ENCODE measurements at regions not wholly inside any gene's neighbourhood (a gene's known extent, or its start where the extent isn't known, plus 50 kb on each side); places are given as distances from the start of the nearest gene placed in this dataset.
"Not testable (repeated sequence)": the region's sequence is repeated elsewhere in the genome, so short reads cannot be mapped to it uniquely, and the experiment has no call there.

DNA sequence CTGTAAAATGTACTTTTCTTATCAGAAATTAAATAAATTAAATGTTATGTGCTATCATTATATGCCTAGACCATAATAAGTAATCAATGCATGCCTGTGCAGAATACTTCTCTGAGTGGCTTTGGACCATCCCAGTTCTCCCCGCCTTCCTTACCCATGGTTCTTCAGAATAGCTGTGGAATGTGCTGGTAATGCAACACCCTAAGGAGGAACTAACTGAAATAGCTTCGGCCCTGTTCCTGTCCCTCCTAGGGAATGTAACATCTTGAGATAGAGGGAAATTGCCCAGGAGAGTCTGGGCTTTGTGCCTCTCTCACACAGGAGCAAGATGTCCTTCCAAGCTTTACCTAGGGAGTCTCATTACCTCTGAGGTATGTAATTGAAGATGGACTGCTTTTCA is 693.6 kb upstream of the HS3ST1 start:
- Histone ChIP-seq H3K9me3 (no peaks in the 10 kb centered on the region), H3K27ac (no peak overlapping the region), H3K4me1 (peaks cover 4% of the 10 kb centered on the region), H3K27me3 (no peaks in the 10 kb centered on the region), H3K4me3 (no peak overlapping the region), H3K36me3 (no peaks in the 10 kb centered on the region)
- DNase-seq (no peak), ATAC-seq (peak; percentile 80)
- TF ChIP-seq, protein P1, sequence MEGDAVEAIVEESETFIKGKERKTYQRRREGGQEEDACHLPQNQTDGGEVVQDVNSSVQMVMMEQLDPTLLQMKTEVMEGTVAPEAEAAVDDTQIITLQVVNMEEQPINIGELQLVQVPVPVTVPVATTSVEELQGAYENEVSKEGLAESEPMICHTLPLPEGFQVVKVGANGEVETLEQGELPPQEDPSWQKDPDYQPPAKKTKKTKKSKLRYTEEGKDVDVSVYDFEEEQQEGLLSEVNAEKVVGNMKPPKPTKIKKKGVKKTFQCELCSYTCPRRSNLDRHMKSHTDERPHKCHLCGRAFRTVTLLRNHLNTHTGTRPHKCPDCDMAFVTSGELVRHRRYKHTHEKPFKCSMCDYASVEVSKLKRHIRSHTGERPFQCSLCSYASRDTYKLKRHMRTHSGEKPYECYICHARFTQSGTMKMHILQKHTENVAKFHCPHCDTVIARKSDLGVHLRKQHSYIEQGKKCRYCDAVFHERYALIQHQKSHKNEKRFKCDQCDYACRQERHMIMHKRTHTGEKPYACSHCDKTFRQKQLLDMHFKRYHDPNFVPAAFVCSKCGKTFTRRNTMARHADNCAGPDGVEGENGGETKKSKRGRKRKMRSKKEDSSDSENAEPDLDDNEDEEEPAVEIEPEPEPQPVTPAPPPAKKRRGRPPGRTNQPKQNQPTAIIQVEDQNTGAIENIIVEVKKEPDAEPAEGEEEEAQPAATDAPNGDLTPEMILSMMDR (IDR thresholded peaks at IDR 0.05): no peak
- intact Hi-C loops (cut with DNase I): no loop called here

DNA sequence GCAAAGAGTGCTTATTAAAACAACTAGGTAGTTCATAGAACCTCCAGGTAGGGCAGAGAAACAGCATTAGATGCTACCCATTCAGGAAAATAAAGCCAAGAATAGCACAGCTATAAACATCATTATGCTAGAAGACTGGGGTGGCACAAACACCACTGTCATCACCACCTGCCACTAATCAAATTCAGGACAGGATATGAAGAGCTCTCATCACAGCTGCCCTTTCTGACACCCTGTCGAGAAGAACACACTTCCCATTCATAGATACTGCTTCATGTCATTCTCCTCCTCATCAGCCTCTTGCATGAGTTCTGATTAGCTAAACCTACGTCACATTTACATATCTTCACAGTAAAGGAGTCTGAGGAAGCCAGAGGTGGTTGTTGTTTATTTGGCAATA is 692.3 kb upstream of the HS3ST1 start:
- Histone ChIP-seq H3K27ac (no peak overlapping the region), H3K4me1 (peaks cover 4% of the 10 kb centered on the region), H3K9me3 (no peaks in the 10 kb centered on the region), H3K36me3 (no peaks in the 10 kb centered on the region), H3K4me3 (no peak overlapping the region), H3K27me3 (no peaks in the 10 kb centered on the region)
- no peak for DNase-seq
- no peak for ATAC-seq
- intact Hi-C loops (cut with DNase I): no loop called here
- TF ChIP-seq, protein P1 (IDR thresholded peaks at IDR 0.05): no peak

DNA sequence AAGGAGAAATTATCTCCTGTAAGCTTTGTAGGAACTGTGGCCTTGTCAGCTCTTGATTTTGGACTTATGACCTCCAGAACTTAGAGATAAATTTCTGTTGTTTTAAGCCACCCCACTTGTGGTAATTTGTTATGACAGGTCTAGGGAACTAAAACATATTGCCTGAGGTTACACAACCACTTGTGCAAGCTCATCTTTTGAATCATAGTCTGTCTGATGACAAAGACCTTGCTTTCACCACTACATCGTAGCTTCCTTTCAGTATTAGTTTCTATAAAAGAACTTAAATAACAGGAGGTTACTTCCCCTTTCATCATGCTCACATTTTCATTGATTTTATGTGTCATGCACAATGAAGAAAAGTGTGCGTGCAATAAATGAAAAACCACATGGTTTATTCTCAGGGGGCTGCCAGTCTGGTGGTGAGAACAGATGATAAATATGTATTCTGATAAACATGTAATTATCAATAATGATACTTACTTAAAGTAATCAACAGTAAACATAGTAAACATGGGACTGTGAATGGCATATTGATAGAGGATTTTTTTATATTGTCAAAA is 690.0 kb upstream of the HS3ST1 start:
- H3K4me3 ChIP-seq: no peak overlapping the region
- peak overlapping the region; percentile 47 for H3K27ac ChIP-seq
- no peak for DNase-seq
- H3K9me3 ChIP-seq: peaks cover 3% of the 10 kb centered on the region
- intact Hi-C loops (cut with DNase I): no loop called here
- no peaks in the 10 kb centered on the region for H3K27me3 ChIP-seq
- peak; percentile 83 for ATAC-seq
- peaks cover 4% of the 10 kb centered on the region for H3K4me1 ChIP-seq
- no peaks in the 10 kb centered on the region for H3K36me3 ChIP-seq
- TF ChIP-seq, protein P1 (IDR thresholded peaks at IDR 0.05): no peak

DNA sequence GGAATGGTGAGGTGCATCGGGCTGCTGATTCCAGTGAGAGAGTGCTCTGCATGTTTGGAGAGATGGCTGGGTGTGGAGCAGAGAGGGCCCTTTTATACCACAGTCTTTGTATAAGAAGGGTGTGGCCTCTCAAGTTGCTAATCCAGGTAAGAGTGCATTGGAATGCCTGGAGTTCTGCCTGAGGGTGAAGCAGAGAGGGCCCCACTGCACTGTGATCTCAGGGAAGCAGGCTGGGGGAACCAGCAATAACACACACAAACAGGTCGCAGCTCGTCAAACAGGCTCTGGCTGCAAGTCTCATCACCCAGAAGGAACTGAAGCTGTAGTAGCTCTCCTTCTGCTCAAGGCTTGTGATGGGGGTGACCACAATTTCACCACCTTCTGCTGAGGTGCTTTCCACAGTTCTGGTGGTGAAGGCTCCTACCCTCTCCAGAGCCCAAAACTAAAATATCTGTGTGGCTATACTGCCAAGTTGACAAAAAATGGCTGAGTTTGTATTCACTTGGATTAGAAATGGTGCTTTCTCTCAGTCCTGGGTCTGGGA is 687.4 kb upstream of the HS3ST1 start:
- H3K27me3 ChIP-seq: no peaks in the 10 kb centered on the region
- peaks cover 4% of the 10 kb centered on the region for H3K4me1 ChIP-seq
- TF ChIP-seq, protein P1 (IDR thresholded peaks at IDR 0.05): no peak
- H3K9me3 ChIP-seq: peaks cover 11% of the 10 kb centered on the region
- intact Hi-C loops (cut with DNase I): no loop called here
- no peak overlapping the region for H3K27ac ChIP-seq
- DNase-seq (no peak), ATAC-seq (no peak)
- H3K36me3 ChIP-seq: no peaks in the 10 kb centered on the region
- H3K4me3 ChIP-seq: no peak overlapping the region

DNA sequence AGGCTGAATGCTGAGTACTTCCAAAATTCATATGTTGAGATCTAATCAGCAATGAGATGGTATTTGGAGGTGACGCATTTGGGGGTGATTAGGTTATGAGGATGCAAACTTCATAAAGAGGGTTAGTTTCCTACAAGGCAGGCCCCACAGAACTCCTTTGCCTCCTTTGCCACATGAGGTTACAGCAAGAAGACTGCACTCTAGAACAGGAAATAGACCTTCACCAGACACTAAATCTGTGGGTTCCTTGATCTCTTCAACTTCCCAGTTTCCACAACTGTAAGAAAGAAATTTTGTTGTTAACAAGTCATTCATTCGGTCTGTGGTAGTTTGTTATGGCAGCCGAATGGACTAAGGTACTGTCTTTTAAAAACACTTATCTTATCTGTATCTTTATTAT is 681.9 kb upstream of the HS3ST1 start:
- ATAC-seq (peak; percentile 30), DNase-seq (no peak)
- Histone ChIP-seq H3K27me3 (no peaks in the 10 kb centered on the region), H3K36me3 (no peaks in the 10 kb centered on the region), H3K27ac (no peak overlapping the region), H3K4me1 (no peaks in the 10 kb centered on the region), H3K4me3 (no peak overlapping the region), H3K9me3 (peaks cover 11% of the 10 kb centered on the region)
- intact Hi-C loops (cut with DNase I): no loop called here
- TF ChIP-seq, protein P1 (IDR thresholded peaks at IDR 0.05): no peak

DNA sequence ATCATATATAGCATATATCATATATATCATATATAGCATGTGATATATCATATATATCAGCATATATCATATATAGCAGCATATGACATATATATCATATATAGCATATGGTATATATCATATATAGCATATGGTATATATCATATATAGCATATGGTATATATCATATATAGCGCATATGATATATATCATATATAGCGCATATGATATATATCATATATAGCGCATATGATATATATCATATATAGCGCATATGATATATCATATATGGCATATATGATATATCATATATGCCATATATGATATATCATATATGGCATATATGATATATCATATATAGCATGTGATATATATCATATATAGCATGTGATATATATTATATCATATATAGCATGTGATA is 680.4 kb upstream of the HS3ST1 start:
- H3K4me3 ChIP-seq; H3K36me3 ChIP-seq; H3K27me3 ChIP-seq; H3K4me1 ChIP-seq; DNase-seq; H3K27ac ChIP-seq; ATAC-seq; intact Hi-C loops (cut with DNase I): not testable (repeated sequence)
- H3K9me3 ChIP-seq: peaks cover 11% of the 10 kb centered on the region

All from upper lobe of right lung (tissue), 1 donor.